ENCODE measurements at regions not wholly inside any gene's neighbourhood (a gene's known extent, or its start where the extent isn't known, plus 50 kb on each side); places are given as distances from the start of the nearest gene placed in this dataset.

DNA sequence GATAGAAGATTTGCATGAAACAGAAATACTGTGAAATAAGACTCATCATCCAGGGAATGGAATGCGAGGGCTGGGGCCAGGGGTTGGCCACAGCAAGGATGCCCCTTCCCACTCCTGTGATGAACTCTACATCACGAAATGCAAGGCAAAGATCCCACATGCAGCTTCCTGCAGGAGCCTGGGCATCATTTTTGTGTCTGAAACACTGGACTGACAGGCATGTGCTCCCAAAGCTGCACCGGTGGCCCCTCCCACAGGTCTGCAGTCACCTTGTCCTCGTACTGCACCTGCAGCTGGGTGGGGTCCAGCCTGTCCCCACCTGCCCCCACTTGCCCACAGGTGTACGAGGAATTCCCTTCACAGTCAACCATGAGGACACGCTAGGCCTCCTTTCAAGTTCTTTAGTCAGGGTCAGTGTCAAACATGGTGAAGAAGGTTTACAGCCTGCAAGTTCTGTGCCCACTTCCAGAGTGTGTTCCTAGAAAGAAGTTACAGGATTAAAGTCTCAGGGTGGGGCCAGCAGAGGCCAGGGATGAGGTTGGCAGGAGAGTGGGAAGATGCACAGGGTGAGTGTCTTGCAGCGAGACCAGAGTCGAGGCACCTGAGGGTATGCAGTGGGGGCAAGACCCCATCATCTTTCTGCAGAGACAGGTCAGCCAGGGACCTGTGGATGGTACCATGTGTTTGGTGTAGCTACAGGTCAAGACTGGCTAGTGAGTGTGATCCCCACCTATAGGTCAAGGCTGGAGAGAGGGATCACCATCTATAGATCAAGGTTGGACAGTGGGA is 155.0 kb upstream of the IRX2 start (continued):
- no peak for TF ChIP-seq ASH2L (IDR thresholded peaks at IDR 0.05; ENCODE audit: low read length)
- no peak for TF ChIP-seq SRF (IDR thresholded peaks at IDR 0.05; ENCODE audit: low read depth, low read length)
- no peak for TF ChIP-seq TBP (IDR thresholded peaks at IDR 0.05; ENCODE audit: low read depth, low read length)
- no peak for TF ChIP-seq CREB1 (IDR thresholded peaks at IDR 0.05)
- no peak for TF ChIP-seq CTBP2 (IDR thresholded peaks at IDR 0.05; ENCODE audit: borderline replicate concordance, insufficient read depth, insufficient read length, low read length)
